ENCODE measurements at regions not wholly inside any gene's neighbourhood (a gene's known extent, or its start where the extent isn't known, plus 50 kb on each side); places are given as distances from the start of the nearest gene placed in this dataset.

DNA sequence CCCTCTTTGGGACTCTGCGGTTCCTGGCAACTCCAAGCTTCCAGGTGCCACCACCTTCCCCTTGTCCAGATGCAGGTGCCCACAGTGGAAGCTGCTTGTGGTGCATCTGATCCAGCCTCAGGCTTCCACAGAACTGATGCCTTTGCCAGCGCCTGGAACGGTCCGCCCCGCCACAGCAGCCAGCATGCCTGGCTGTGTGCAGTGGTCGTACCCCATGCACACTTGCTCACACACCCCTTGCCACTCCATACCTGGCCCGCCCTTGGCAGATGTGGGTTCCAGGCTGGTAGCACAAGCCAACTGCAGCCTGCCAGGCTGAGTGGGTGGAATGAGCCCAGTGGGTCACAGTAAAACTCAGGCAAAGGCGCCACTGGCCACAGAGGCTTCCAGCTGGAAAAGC, 240.5 kb downstream of the PPP4R3C start:
- no peak overlapping the region for H3K9ac ChIP-seq (ENCODE audit: low read length)
- H3K9me3 ChIP-seq (ENCODE audit: control extremely low read depth in 1 of 3, control insufficient read depth in 2 of 3, insufficient read depth in 1 of 3, low read length in 2 of 3), result peaks cover 0 to 6% (median 0%) of the 10 kb centered on the region in 3 donors
- H3K4me2 ChIP-seq (replicated peaks; ENCODE audit: low read depth, low read length, poor library complexity, severe bottlenecking), result no peak overlapping the region
- ChIA-PET POLR2A (no interaction called here), CTCF (interaction anchor here (0.5 kb wide), 1 partner anchor 8 kb away, joined by 4 read pairs; no protein-coding TSS in a partner anchor)
- Mint-ChIP-seq H3K27me3 (no peaks in the 10 kb centered on the region), H3K27ac (no peak overlapping the region), H3K4me1 (no peaks in the 10 kb centered on the region), H3K9me3 (ENCODE audit: insufficient read depth) (peaks cover 7% of the 10 kb centered on the region), H3K4me3 (no peak overlapping the region)
- H3K79me2 ChIP-seq (ENCODE audit: control insufficient read depth, insufficient read depth, low read length), result no peaks in the 10 kb centered on the region
- H3K27ac ChIP-seq (ENCODE audit: low read length in 2 of 2), result no peak overlapping the region
- H3K4me1 ChIP-seq (ENCODE audit: control insufficient read depth in 2 of 2, insufficient read depth in 2 of 2, low read length in 2 of 2), result no peaks in the 10 kb centered on the region
- ATAC-seq (ENCODE audit: low read depth) (no peak), DNase-seq (no peak)
- no peak overlapping the region for H3K4me3 ChIP-seq (ENCODE audit: control extremely low read depth in 1 of 5, extremely low read depth in 1 of 5, insufficient read depth in 1 of 5, low read depth in 2 of 5, low read length in 4 of 5)
- no peak for TF ChIP-seq EZH2 (IDR thresholded peaks at IDR 0.05; ENCODE audit: borderline replicate concordance, insufficient read depth, low read depth, low read length, poor library complexity, severe bottlenecking)
- TF ChIP-seq, protein P1, sequence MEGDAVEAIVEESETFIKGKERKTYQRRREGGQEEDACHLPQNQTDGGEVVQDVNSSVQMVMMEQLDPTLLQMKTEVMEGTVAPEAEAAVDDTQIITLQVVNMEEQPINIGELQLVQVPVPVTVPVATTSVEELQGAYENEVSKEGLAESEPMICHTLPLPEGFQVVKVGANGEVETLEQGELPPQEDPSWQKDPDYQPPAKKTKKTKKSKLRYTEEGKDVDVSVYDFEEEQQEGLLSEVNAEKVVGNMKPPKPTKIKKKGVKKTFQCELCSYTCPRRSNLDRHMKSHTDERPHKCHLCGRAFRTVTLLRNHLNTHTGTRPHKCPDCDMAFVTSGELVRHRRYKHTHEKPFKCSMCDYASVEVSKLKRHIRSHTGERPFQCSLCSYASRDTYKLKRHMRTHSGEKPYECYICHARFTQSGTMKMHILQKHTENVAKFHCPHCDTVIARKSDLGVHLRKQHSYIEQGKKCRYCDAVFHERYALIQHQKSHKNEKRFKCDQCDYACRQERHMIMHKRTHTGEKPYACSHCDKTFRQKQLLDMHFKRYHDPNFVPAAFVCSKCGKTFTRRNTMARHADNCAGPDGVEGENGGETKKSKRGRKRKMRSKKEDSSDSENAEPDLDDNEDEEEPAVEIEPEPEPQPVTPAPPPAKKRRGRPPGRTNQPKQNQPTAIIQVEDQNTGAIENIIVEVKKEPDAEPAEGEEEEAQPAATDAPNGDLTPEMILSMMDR (IDR thresholded peaks at IDR 0.05), result no peak
- H4K20me1 ChIP-seq (ENCODE audit: control insufficient read depth, insufficient read depth, low read length, poor library complexity, severe bottlenecking), result no peaks in the 10 kb centered on the region
- 100% methylated on average over 1 of the region's 8 CpGs for WGBS (ENCODE audit: insufficient coverage)
- intact Hi-C loops (cut with micrococcal nuclease), result no loop called here
- H2AFZ ChIP-seq (ENCODE audit: insufficient read depth, low read depth, low read length, poor library complexity, severe bottlenecking), result no peak overlapping the region
- no peaks in the 10 kb centered on the region for H3K36me3 ChIP-seq (replicated peaks in 1 of 2; ENCODE audit: control extremely low read depth in 1 of 2, control insufficient read depth in 1 of 2, extremely low read depth in 1 of 2, insufficient read depth in 2 of 2, low read length in 1 of 2)
- H3K27me3 ChIP-seq (replicated peaks in 1 of 4; ENCODE audit: control extremely low read depth in 1 of 4, control insufficient read depth in 3 of 4, insufficient read depth in 4 of 4, low read length in 3 of 4), result no peaks in the 10 kb centered on the region

- POLR2A ChIA-PET, result no interaction called here
- TF ChIP-seq, protein P1 (IDR thresholded peaks at IDR 0.05), result peak; percentile 84
- TF ChIP-seq EZH2 (IDR thresholded peaks at IDR 0.05; ENCODE audit: borderline replicate concordance, insufficient read depth, low read depth, low read length, poor library complexity, severe bottlenecking), result no peak
- intact Hi-C loops (cut with micrococcal nuclease), result no loop called here
- no peaks in the 10 kb centered on the region for H4K20me1 ChIP-seq (ENCODE audit: control insufficient read depth, insufficient read depth, low read length, poor library complexity, severe bottlenecking)
- no CpG with 5 or more reads among the region's 5 CpGs for WGBS (ENCODE audit: insufficient coverage)
- CTCF ChIA-PET, result interaction anchor here (1.2 kb wide), 1 partner anchor 9 kb away, joined by 6 read pairs; no protein-coding TSS in a partner anchor
- ATAC-seq (ENCODE audit: low read depth) (no peak), DNase-seq (peak; percentile 9)
- no peaks in the 10 kb centered on the region for H3K27me3 ChIP-seq (replicated peaks in 1 of 4; ENCODE audit: control extremely low read depth in 1 of 4, control insufficient read depth in 3 of 4, insufficient read depth in 4 of 4, low read length in 3 of 4)
- no peak overlapping the region for H3K4me3 ChIP-seq (ENCODE audit: control extremely low read depth in 1 of 5, extremely low read depth in 1 of 5, insufficient read depth in 1 of 5, low read depth in 2 of 5, low read length in 4 of 5)
- no peak overlapping the region for H3K27ac ChIP-seq (ENCODE audit: low read length in 2 of 2)
- no peak overlapping the region for H3K9ac ChIP-seq (ENCODE audit: low read length)
- Mint-ChIP-seq H3K4me3 (no peak overlapping the region), H3K9me3 (ENCODE audit: insufficient read depth) (no peaks in the 10 kb centered on the region), H3K27ac (no peak overlapping the region), H3K27me3 (no peaks in the 10 kb centered on the region), H3K4me1 (no peaks in the 10 kb centered on the region)
- no peak overlapping the region for H2AFZ ChIP-seq (ENCODE audit: insufficient read depth, low read depth, low read length, poor library complexity, severe bottlenecking)
- no peak overlapping the region for H3K4me2 ChIP-seq (replicated peaks; ENCODE audit: low read depth, low read length, poor library complexity, severe bottlenecking)
- H3K9me3 ChIP-seq (ENCODE audit: control extremely low read depth in 1 of 3, control insufficient read depth in 2 of 3, insufficient read depth in 1 of 3, low read length in 2 of 3), result no peaks in the 10 kb centered on the region
- H3K79me2 ChIP-seq (ENCODE audit: control insufficient read depth, insufficient read depth, low read length), result no peaks in the 10 kb centered on the region
- no peaks in the 10 kb centered on the region for H3K36me3 ChIP-seq (replicated peaks in 1 of 2; ENCODE audit: control extremely low read depth in 1 of 2, control insufficient read depth in 1 of 2, extremely low read depth in 1 of 2, insufficient read depth in 2 of 2, low read length in 1 of 2)
- no peaks in the 10 kb centered on the region for H3K4me1 ChIP-seq (ENCODE audit: control insufficient read depth in 2 of 2, insufficient read depth in 2 of 2, low read length in 2 of 2)
Measured at GRCh38 chrX:27186671-27187070, 276.5 kb downstream of the PPP4R3C start.
